ENCODE measurements at regions not wholly inside any gene's neighbourhood (a gene's known extent, or its start where the extent isn't known, plus 50 kb on each side); places are given as distances from the start of the nearest gene placed in this dataset.

- Histone ChIP-seq H3K4me2 (ENCODE audit: low read depth, low read length) (no peak overlapping the region), H3K9me3 (ENCODE audit: control insufficient read depth, insufficient read depth, low read length) (no peaks in the 10 kb centered on the region), H3K4me3 (ENCODE audit: insufficient read depth, low read depth, low read length) (no peak overlapping the region), H4K91ac (ENCODE audit: insufficient read depth, low read depth, low read length) (no peak overlapping the region), H3K36me3 (ENCODE audit: control insufficient read depth, insufficient read depth, low read length) (no peaks in the 10 kb centered on the region), H4K20me1 (ENCODE audit: insufficient read depth, low read length) (no peaks in the 10 kb centered on the region), H2BK120ac (ENCODE audit: low read depth, low read length) (no peak overlapping the region), H3K79me1 (ENCODE audit: low read depth in 1 of 2, low read length in 2 of 2) (no peaks in the 10 kb centered on the region), H3K56ac (ENCODE audit: extremely low read depth, insufficient read depth, low read length) (no peak overlapping the region), H3K9ac (ENCODE audit: low read depth, low read length) (no peak overlapping the region), H2AK5ac (ENCODE audit: low read depth, low read length) (no peak overlapping the region), H4K5ac (ENCODE audit: low read depth, low read length) (no peak overlapping the region), H4K8ac (ENCODE audit: low read depth in 2 of 2, low read length in 2 of 2) (no peak overlapping the region), H3K4me1 (ENCODE audit: control insufficient read depth, insufficient read depth, low read length) (peaks cover 7% of the 10 kb centered on the region), H2BK20ac (ENCODE audit: low read depth, low read length) (no peak overlapping the region), H3K23ac (ENCODE audit: low read depth, low read length) (no peak overlapping the region), H2AFZ (replicated peaks; ENCODE audit: low read length, poor library complexity) (no peak overlapping the region), H3K4ac (ENCODE audit: low read depth, low read length) (no peak overlapping the region), H3K27ac (ENCODE audit: insufficient read depth, low read length) (no peak overlapping the region), H2BK15ac (ENCODE audit: low read depth, low read length) (no peak overlapping the region), H3K18ac (ENCODE audit: low read depth, low read length) (no peak overlapping the region; the same call in 1 of the 2 replicates), H3K9me1 (ENCODE audit: insufficient read depth, low read length) (no peaks in the 10 kb centered on the region), H3K27me3 (ENCODE audit: control insufficient read depth, insufficient read depth, low read length) (no peaks in the 10 kb centered on the region), H2AK9ac (replicated peaks; ENCODE audit: low read depth, low read length, poor library complexity) (no peak overlapping the region), H2BK5ac (ENCODE audit: low read depth, low read length, poor library complexity, severe bottlenecking) (no peak overlapping the region), H3K14ac (replicated peaks; ENCODE audit: low read depth, low read length) (no peak overlapping the region)
- no peak for DNase-seq
- dilution Hi-C loops (cut with HindIII; ENCODE audit: low sequenced_read_pairs, unreplicated experiment) = no loop called here
- in situ Hi-C loops (cut with MboI; ENCODE audit: low sequenced_read_pairs) = loop anchor here (25.0 kb wide), 1 partner anchor 237 kb away; no protein-coding TSS in a partner anchor
- intact Hi-C loops (cut with micrococcal nuclease) = loop anchor here (5.0 kb wide), 2 partner anchors 368 to 603 kb away; partner anchors contain the start of gene PDE3A
- no peak for ATAC-seq (ENCODE audit: low read depth)
- CTCF ChIA-PET = no interaction called here
- POLR2A ChIA-PET (ENCODE audit: unreplicated experiment) = no interaction called here
- no peak for TF ChIP-seq FOS (IDR thresholded peaks at IDR 0.05; ENCODE audit: low read depth, low read length)
- no peak for TF ChIP-seq MXI1 (IDR thresholded peaks at IDR 0.05; ENCODE audit: borderline replicate concordance, low read depth, low read length)
- no peak for TF ChIP-seq MAZ (IDR thresholded peaks at IDR 0.05; ENCODE audit: borderline replicate concordance, low read depth, low read length)
- TF ChIP-seq POLR2A (IDR thresholded peaks at IDR 0.05; ENCODE audit: low read depth, low read length) = no peak
- TF ChIP-seq BHLHE40 (IDR thresholded peaks at IDR 0.05; ENCODE audit: low read depth, low read length) = no peak
- TF ChIP-seq CHD1 (IDR thresholded peaks at IDR 0.05; ENCODE audit: low read depth, low read length) = no peak
- TF ChIP-seq MAFK (IDR thresholded peaks at IDR 0.05; ENCODE audit: low read depth, low read length) = no peak
- no peak for TF ChIP-seq SMC3 (IDR thresholded peaks at IDR 0.05; ENCODE audit: low read depth, low read length)
- no peak for TF ChIP-seq NFE2L2 (IDR thresholded peaks at IDR 0.05; ENCODE audit: low read depth, low read length)
- TF ChIP-seq CEBPB (IDR thresholded peaks at IDR 0.05; ENCODE audit: low read depth, low read length) = no peak
- no peak for TF ChIP-seq RCOR1 (IDR thresholded peaks at IDR 0.05; ENCODE audit: insufficient replicate concordance, low read length)
- TF ChIP-seq USF2 (IDR thresholded peaks at IDR 0.05; ENCODE audit: low read depth, low read length) = no peak
- no peak for TF ChIP-seq RAD21 (IDR thresholded peaks at IDR 0.05; ENCODE audit: low read length)
- no peak for TF ChIP-seq ELK1 (IDR thresholded peaks at IDR 0.05; ENCODE audit: borderline replicate concordance, low read depth, low read length)
- TF ChIP-seq RFX5 (IDR thresholded peaks at IDR 0.05; ENCODE audit: low read depth, low read length) = no peak
- no peak for TF ChIP-seq CTCF (conservative IDR thresholded peaks at IDR 0.05; ENCODE audit: low read depth, low read length)
- no CpG with 5 or more reads among the region's 1 CpG for WGBS, 2 experiments (ENCODE audit: extremely low coverage in 2 of 2, insufficient read length in 1 of 2)
- no TSS peak for BruUV-seq (replicated peaks)
Measured at GRCh38 chr12:19999805-20000138, 368.6 kb upstream of the PDE3A start.
